T-cell (primary cell): ENCODE measurements at regions not wholly inside any gene's neighbourhood (a gene's known extent, or its start where the extent isn't known, plus 50 kb on each side); places are given as distances from the start of the nearest gene placed in this dataset.

Experiments
- ATAC-seq, 4 experiments: fragments of 200-7000 bp in 3 of 4; fragments of 150-1000 bp in 1 of 4; cut with Tn5 transposase; replicated peaks in 1 of 4; 1 replicate in 3 of 4; 2 replicates in 1 of 4; pipeline ENCODE4 v1.10.0; 2021; ENCODE audit warnings: moderate library complexity in 3 of 4, mild to moderate bottlenecking in 2 of 4, moderate number of reproducible peaks in 1 of 4
- CTCF ChIA-PET, 2 donors: fragments of 300-600 bp; sonication (Branson Sonifier 250); formaldehyde crosslinking; loops; one replicate each; lab custom pipeline; 2022; ENCODE audit warnings: antibody characterized with exemption in 2 of 2; lab: Charles Lee
- POLR2A ChIA-PET, 2 donors: fragments of 300-600 bp; sonication (Branson Sonifier 250); formaldehyde crosslinking; loops; one replicate each; lab custom pipeline; 2022; ENCODE audit warnings: antibody characterized with exemption in 2 of 2; lab: Charles Lee
- DNase-seq, 35 experiments: peaks; one replicate each; pipeline versions ENCODE4 v3.0.0 to v3.0.0-alpha.2; 2013 to 2023
- H3K27ac ChIP-seq: one replicate; pipeline ENCODE4 v1.5.1; 2013; ENCODE audit warnings: low read length
- H3K27me3 ChIP-seq, 2 experiments: replicated peaks in 1 of 2; 1 replicate in 1 of 2; 2 replicates in 1 of 2; pipeline versions ENCODE4 v1.6.1 to v1.7.0; 2013; ENCODE audit warnings: low read length in 1 of 2, mixed read lengths in 1 of 2; ENCODE audit not compliant: control insufficient read depth in 2 of 2, insufficient read depth in 2 of 2; ENCODE audit errors: extremely low read depth in 1 of 2
- H3K36me3 ChIP-seq, 2 donors: 1 replicate in 1 of 2; 2 replicates in 1 of 2; pipeline versions ENCODE4 v1.6.1 to v1.7.0; 2013; ENCODE audit warnings: low read length in 1 of 2; ENCODE audit not compliant: control insufficient read depth in 2 of 2, insufficient read depth in 1 of 2; ENCODE audit errors: extremely low read depth in 1 of 2
- H3K4me1 ChIP-seq, 2 experiments: 1 replicate in 1 of 2; 2 replicates in 1 of 2; pipeline versions ENCODE4 v1.6.1 to v1.7.0; 2013; ENCODE audit warnings: low read length in 2 of 2, mixed read lengths in 1 of 2; ENCODE audit not compliant: insufficient read depth in 2 of 2, control insufficient read depth in 1 of 2; ENCODE audit errors: extremely low read depth in 1 of 2
- H3K4me3 ChIP-seq, 2 donors: 1 replicate in 1 of 2; 2 replicates in 1 of 2; pipeline versions ENCODE4 v1.5.1 to v1.7.0; 2013; ENCODE audit warnings: mild to moderate bottlenecking in 2 of 2, low read length in 1 of 2, moderate library complexity in 1 of 2; ENCODE audit not compliant: control insufficient read depth in 1 of 2; ENCODE audit errors: extremely low read depth in 1 of 2
- H3K9me3 ChIP-seq: 2 replicates; pipeline ENCODE4 v1.7.0; 2013
- H3K27ac Mint-ChIP-seq, 2 donors: one replicate each; pipeline ENCODE4 v1.8.0; 2020 to 2021; ENCODE audit warnings: mild to moderate bottlenecking in 2 of 2, mixed read lengths in 2 of 2
- H3K27me3 Mint-ChIP-seq, 2 donors: one replicate each; pipeline ENCODE4 v1.8.0; 2021 to 2022; ENCODE audit warnings: mixed read lengths in 2 of 2
- H3K36me3 Mint-ChIP-seq: one replicate; pipeline ENCODE4 v1.8.0; 2021; ENCODE audit warnings: mixed read lengths
- H3K4me1 Mint-ChIP-seq, 3 donors: one replicate each; pipeline ENCODE4 v1.8.0; 2020 to 2022; ENCODE audit warnings: mixed read lengths in 3 of 3, mild to moderate bottlenecking in 1 of 3
- H3K4me3 Mint-ChIP-seq, 3 donors: one replicate each; pipeline ENCODE4 v1.8.0; 2020 to 2022; ENCODE audit warnings: mild to moderate bottlenecking in 3 of 3, mixed read lengths in 3 of 3, moderate library complexity in 3 of 3
- H3K9me3 Mint-ChIP-seq, 3 donors: one replicate each; pipeline ENCODE4 v1.8.0; 2020 to 2022; ENCODE audit warnings: mixed read lengths in 3 of 3
- WGBS: methylation state at CpG from one replicate; pipeline ENCODE4 v1.1.5; 2013; ENCODE audit warnings: missing lambda C conversion rate; ENCODE audit not compliant: insufficient coverage; 5-methylcytosine and 5-hydroxymethylcytosine counted together

DNA sequence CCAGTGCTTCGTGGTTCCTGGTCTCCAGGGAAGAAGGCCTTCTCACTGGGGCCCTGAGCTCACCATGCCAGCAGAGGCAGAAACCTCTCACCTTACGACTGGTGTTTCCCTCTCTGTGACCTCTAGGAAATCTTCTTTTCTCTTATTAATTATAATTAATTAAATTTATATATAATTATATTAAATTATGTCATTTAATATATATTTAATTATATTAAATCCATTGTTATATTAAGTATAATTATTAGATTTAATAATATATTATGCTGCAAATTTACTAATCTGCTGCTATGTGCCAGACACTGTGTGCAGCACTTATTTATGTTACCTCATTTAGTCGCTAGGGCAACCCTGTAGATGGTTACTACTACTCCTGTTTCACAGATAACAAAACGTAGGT is 70.3 kb upstream of the MBIP start:
- Mint-ChIP-seq H3K36me3 (no peaks in the 10 kb centered on the region), H3K4me3 (no peak overlapping the region), H3K27ac (no peak overlapping the region), H3K27me3 (peaks cover 4 to 12% of the 10 kb centered on the region in 2 donors), H3K4me1 (no peaks in the 10 kb centered on the region), H3K9me3 (no peaks in the 10 kb centered on the region)
- Histone ChIP-seq H3K27ac (no peak overlapping the region), H3K4me1 (no peaks in the 10 kb centered on the region), H3K27me3 (peaks cover 0 to 2% of the 10 kb centered on the region in 2 experiments), H3K9me3 (no peaks in the 10 kb centered on the region), H3K4me3 (no peak overlapping the region), H3K36me3 (no peaks in the 10 kb centered on the region)
- no CpG with 5 or more reads among the region's 4 CpGs for WGBS
- POLR2A ChIA-PET = no interaction called here
- ATAC-seq (no peak), DNase-seq (no peak)
- CTCF ChIA-PET = no interaction called here

DNA sequence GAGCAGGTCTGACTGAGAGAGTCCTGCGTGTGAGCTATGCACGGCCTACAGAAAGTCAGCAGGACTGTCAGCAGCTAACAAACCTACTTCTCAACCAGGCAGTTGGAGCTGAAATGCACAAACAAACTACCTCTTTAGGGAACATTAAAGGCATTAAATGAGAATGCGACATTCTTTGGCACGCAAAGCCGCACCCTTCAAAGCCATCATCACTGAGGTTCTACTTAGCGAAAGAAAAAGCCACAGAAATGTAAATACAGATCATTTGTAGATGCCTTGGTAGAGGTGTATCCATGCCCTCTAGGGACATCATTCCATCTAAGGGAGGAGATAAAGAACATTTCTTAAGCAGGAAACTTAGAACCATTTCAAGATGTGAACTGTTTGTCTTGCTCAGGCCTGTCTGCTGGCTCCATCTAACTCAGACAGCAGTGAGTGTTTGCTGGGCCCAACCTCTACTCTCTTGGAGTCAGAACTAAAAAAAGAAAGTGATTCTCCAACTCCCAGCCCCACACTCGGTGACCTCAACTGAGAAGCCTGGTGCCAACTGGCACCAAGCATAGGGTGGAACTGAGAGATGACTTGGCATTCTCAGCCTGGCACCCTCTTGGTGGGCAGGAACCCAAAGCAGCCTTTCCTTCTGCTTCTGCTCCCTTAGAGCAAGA is 63.5 kb upstream of the MBIP start:
- no peaks in the 10 kb centered on the region for H3K4me1 Mint-ChIP-seq
- CTCF ChIA-PET = no interaction called here
- H3K27ac Mint-ChIP-seq = no peak overlapping the region
- no peak overlapping the region for H3K27ac ChIP-seq
- H3K27me3 Mint-ChIP-seq = peaks cover 5 to 25% of the 10 kb centered on the region in 2 donors
- no peak overlapping the region for H3K4me3 Mint-ChIP-seq
- H3K4me3 ChIP-seq = no peak overlapping the region
- ATAC-seq (no peak), DNase-seq (no peak)
- H3K27me3 ChIP-seq = no peaks in the 10 kb centered on the region
- no peaks in the 10 kb centered on the region for H3K36me3 ChIP-seq
- WGBS = 90% methylated on average over 2 of the region's 7 CpGs
- no peaks in the 10 kb centered on the region for H3K36me3 Mint-ChIP-seq
- H3K9me3 Mint-ChIP-seq = no peaks in the 10 kb centered on the region
- H3K4me1 ChIP-seq = no peaks in the 10 kb centered on the region
- POLR2A ChIA-PET = no interaction called here
- no peaks in the 10 kb centered on the region for H3K9me3 ChIP-seq

GRCh38 chr14:36373982-36374673 is 53.7 kb upstream of the MBIP start:
- H3K4me1 Mint-ChIP-seq = peaks cover 0 to 2% (median 2%) of the 10 kb centered on the region in 3 donors
- POLR2A ChIA-PET = interaction anchor here in 1 of 2 donors (0.6 to 0.7 kb wide), 2 partner anchors 80 to 179 kb away, joined by 3 to 5 read pairs; no protein-coding TSS in a partner anchor

More at GRCh38 chr14:36373982-36374673, 53.7 kb upstream of the MBIP start:
- H3K27ac Mint-ChIP-seq = no peak overlapping the region
- H3K27ac ChIP-seq = no peak overlapping the region
- CTCF ChIA-PET = interaction anchor here (0.6 to 3.7 kb wide), 9 partner anchors 11 to 565 kb away, joined by 3 to 18 read pairs (median 4); no protein-coding TSS in a partner anchor
- H3K9me3 Mint-ChIP-seq = no peaks in the 10 kb centered on the region
- H3K4me3 ChIP-seq = no peak overlapping the region
- no peaks in the 10 kb centered on the region for H3K9me3 ChIP-seq
- DNase-seq (peak; percentile 16 to 75 (median 50)), ATAC-seq (peak; percentile 63 to 74 (median 65))
- no peaks in the 10 kb centered on the region for H3K36me3 ChIP-seq
- H3K4me3 Mint-ChIP-seq = no peak overlapping the region
- 6% methylated on average over 3 of the region's 4 CpGs for WGBS
- peaks cover 0 to 17% of the 10 kb centered on the region in 2 donors for H3K27me3 Mint-ChIP-seq
- no peaks in the 10 kb centered on the region for H3K36me3 Mint-ChIP-seq
- H3K27me3 ChIP-seq = peaks cover 0 to 3% of the 10 kb centered on the region in 2 experiments
- H3K4me1 ChIP-seq = no peaks in the 10 kb centered on the region
